Ramos (cell line): ENCODE measurements at regions not wholly inside any gene's neighbourhood (a gene's known extent, or its start where the extent isn't known, plus 50 kb on each side); places are given as distances from the start of the nearest gene placed in this dataset.
"Not testable (repeated sequence)": the region's sequence is repeated elsewhere in the genome, so short reads cannot be mapped to it uniquely, and the experiment has no call there.

Experiments
- in situ Hi-C: fragments of 300-500 bp; cut with MboI; formaldehyde crosslinking; loops from one replicate; pipeline ENCODE4 v1.14.3; 2022; ENCODE audit warnings: low sequenced_read_pairs; ENCODE audit not compliant: unreplicated experiment

- in situ Hi-C loops: no loop called here
These were observed 173.9 kb upstream of the LMCD1 start for GRCh38 chr3:8327739-8328138.

GRCh38 chr3:8328967-8329366 lies 172.7 kb upstream of the LMCD1 start:
- in situ Hi-C loops: no loop called here

- in situ Hi-C loops: no loop called here
These were observed 172.0 kb upstream of the LMCD1 start for GRCh38 chr3:8329598-8329997.

GRCh38 chr3:8336456-8336855 lies 165.2 kb upstream of the LMCD1 start:
- in situ Hi-C loops: no loop called here

GRCh38 chr3:8338424-8338823 lies 163.2 kb upstream of the LMCD1 start:
- in situ Hi-C loops: no loop called here

GRCh38 chr3:8341821-8342247 lies 159.8 kb upstream of the LMCD1 start:
- in situ Hi-C loops: no loop called here

- in situ Hi-C loops: no loop called here
These were observed 158.6 kb upstream of the LMCD1 start for GRCh38 chr3:8343058-8343457.

GRCh38 chr3:8345398-8345797 lies 156.2 kb upstream of the LMCD1 start:
- in situ Hi-C loops: no loop called here

- in situ Hi-C loops: no loop called here
These were observed 153.5 kb upstream of the LMCD1 start for GRCh38 chr3:8348076-8348475.

- in situ Hi-C loops: no loop called here
These were observed 149.1 kb upstream of the LMCD1 start for GRCh38 chr3:8352475-8352874.

GRCh38 chr3:8353364-8353763 lies 148.3 kb upstream of the LMCD1 start:
- in situ Hi-C loops: no loop called here

GRCh38 chr3:8355346-8355745 lies 146.3 kb upstream of the LMCD1 start:
- in situ Hi-C loops: no loop called here

GRCh38 chr3:8356066-8356465 lies 145.6 kb upstream of the LMCD1 start:
- in situ Hi-C loops: not testable (repeated sequence)

GRCh38 chr3:8357859-8358258 lies 143.8 kb upstream of the LMCD1 start:
- in situ Hi-C loops: no loop called here

- in situ Hi-C loops: no loop called here
These were observed 142.5 kb upstream of the LMCD1 start for GRCh38 chr3:8359133-8359532.

GRCh38 chr3:8363200-8363599 lies 138.4 kb upstream of the LMCD1 start:
- in situ Hi-C loops: no loop called here

- in situ Hi-C loops: no loop called here
These were observed 136.1 kb upstream of the LMCD1 start for GRCh38 chr3:8365541-8365940.

GRCh38 chr3:8366219-8366810 lies 135.3 kb upstream of the LMCD1 start:
- in situ Hi-C loops: no loop called here

- in situ Hi-C loops: no loop called here
These were observed 133.0 kb upstream of the LMCD1 start for GRCh38 chr3:8368598-8368997.

GRCh38 chr3:8369638-8370037 lies 132.0 kb upstream of the LMCD1 start:
- in situ Hi-C loops: no loop called here

- in situ Hi-C loops: no loop called here
These were observed 130.5 kb upstream of the LMCD1 start for GRCh38 chr3:8371085-8371551.

GRCh38 chr3:8371960-8372463 lies 129.6 kb upstream of the LMCD1 start:
- in situ Hi-C loops: no loop called here
